SH-SY5Y (cell line): ENCODE measurements at regions not wholly inside any gene's neighbourhood (a gene's known extent, or its start where the extent isn't known, plus 50 kb on each side); places are given as distances from the start of the nearest gene placed in this dataset.

Experiments
- GATA2 ChIP-seq: IDR thresholded peaks from 2 replicates; pipeline ENCODE4 v1.6.1; 2011; ENCODE audit warnings: mild to moderate bottlenecking, low read depth, low read length
- GATA3 ChIP-seq: IDR thresholded peaks from 2 replicates; pipeline ENCODE4 v1.6.1; 2011; ENCODE audit warnings: low read depth, mild to moderate bottlenecking, low read length, moderate library complexity

- TF ChIP-seq GATA2, result no peak
- no peak for TF ChIP-seq GATA3
These were observed 608.6 kb upstream of the EEF2KMT start for GRCh38 chr16:5706211-5706610.

GRCh38 chr16:5704271-5704670 is 606.7 kb upstream of the EEF2KMT start:
- TF ChIP-seq GATA3, result no peak
- no peak for TF ChIP-seq GATA2

- TF ChIP-seq GATA2 (no peak), GATA3 (no peak)
These were observed 595.8 kb upstream of the EEF2KMT start for GRCh38 chr16:5693426-5693825.

- TF ChIP-seq GATA3, result no peak
- no peak for TF ChIP-seq GATA2
These were observed 584.4 kb upstream of the EEF2KMT start for GRCh38 chr16:5681966-5682365.

GRCh38 chr16:5678371-5678770 is 580.8 kb upstream of the EEF2KMT start:
- TF ChIP-seq GATA2, result no peak

GRCh38 chr16:5671421-5671820 is 573.8 kb upstream of the EEF2KMT start:
- TF ChIP-seq GATA3 (no peak), GATA2 (no peak)

GRCh38 chr16:5670198-5670597 is 572.6 kb upstream of the EEF2KMT start:
- TF ChIP-seq GATA2 (no peak), GATA3 (no peak)

GRCh38 chr16:5668553-5668952 is 571.0 kb upstream of the EEF2KMT start:
- TF ChIP-seq GATA3 (no peak), GATA2 (no peak)

- TF ChIP-seq GATA3 (no peak), GATA2 (no peak)
These were observed 568.2 kb upstream of the EEF2KMT start for GRCh38 chr16:5665834-5666233.

- no peak for TF ChIP-seq GATA2
These were observed 556.2 kb upstream of the EEF2KMT start for GRCh38 chr16:5653789-5654188.

GRCh38 chr16:5653041-5653440 is 555.4 kb upstream of the EEF2KMT start:
- TF ChIP-seq GATA3 (no peak), GATA2 (no peak)

- TF ChIP-seq GATA3, result no peak
- no peak for TF ChIP-seq GATA2
These were observed 552.5 kb upstream of the EEF2KMT start for GRCh38 chr16:5649762-5650743.

- no peak for TF ChIP-seq GATA2
These were observed 549.5 kb upstream of the EEF2KMT start for GRCh38 chr16:5647051-5647450.

- TF ChIP-seq GATA2 (peak; percentile 81), GATA3 (peak; percentile 69)
These were observed 546.4 kb upstream of the EEF2KMT start for GRCh38 chr16:5643855-5644531.

GRCh38 chr16:5642436-5642835 is 544.8 kb upstream of the EEF2KMT start:
- no peak for TF ChIP-seq GATA2
- no peak for TF ChIP-seq GATA3
